ENCODE measurements at regions not wholly inside any gene's neighbourhood (a gene's known extent, or its start where the extent isn't known, plus 50 kb on each side); places are given as distances from the start of the nearest gene placed in this dataset.

- no peak for TF ChIP-seq CTCF (IDR thresholded peaks at IDR 0.05)
- no peak for TF ChIP-seq ZFX (IDR thresholded peaks at IDR 0.05; ENCODE audit: borderline replicate concordance)
Measured at GRCh38 chr2:16175247-16175825, 235.0 kb downstream of the MYCN start.

Data from 22Rv1 (cell line).